BLaER1 treated with 17β-estradiol and CSF1 and Interleukin-3, amounts not matched to agents 10 nM and 100 nM (cell line): ENCODE measurements at regions not wholly inside any gene's neighbourhood (a gene's known extent, or its start where the extent isn't known, plus 50 kb on each side); places are given as distances from the start of the nearest gene placed in this dataset.

Source experiments
- H3K27ac ChIP-seq, 11 experiments: shearing (Covaris generic); formaldehyde crosslinking; 2 replicates each; pipeline ENCODE4 v1.8.1; 2022
- H3K27me3 ChIP-seq, 11 experiments: shearing (Covaris generic); formaldehyde crosslinking; 2 replicates each; pipeline ENCODE4 v1.8.1; 2022
- H3K36me3 ChIP-seq, 11 experiments: shearing (Covaris generic); formaldehyde crosslinking; 2 replicates each; pipeline ENCODE4 v1.8.1; 2022
- H3K4me1 ChIP-seq, 10 experiments: shearing (Covaris generic); formaldehyde crosslinking; 2 replicates each; pipeline ENCODE4 v1.8.1; 2022
- H3K4me2 ChIP-seq, 11 experiments: shearing (Covaris generic); formaldehyde crosslinking; 2 replicates each; pipeline ENCODE4 v1.8.1; 2022
- H3K4me3 ChIP-seq, 10 experiments: shearing (Covaris generic); formaldehyde crosslinking; 2 replicates each; pipeline ENCODE4 v1.8.1; 2022
- H3K9ac ChIP-seq, 11 experiments: shearing (Covaris generic); formaldehyde crosslinking; 2 replicates each; pipeline ENCODE4 v1.8.1; 2022
- H3K9me3 ChIP-seq, 11 experiments: shearing (Covaris generic); formaldehyde crosslinking; replicated peaks in 1 of 11; 2 replicates each; pipeline ENCODE4 v1.8.1; 2022
- H4K20me1 ChIP-seq, 11 experiments: shearing (Covaris generic); formaldehyde crosslinking; 2 replicates each; pipeline ENCODE4 v1.8.1; 2022
- Cebpa-rat ChIP-seq, 11 experiments: shearing (Covaris generic); IDR thresholded peaks; 2 replicates each; pipeline ENCODE4 v1.8.1; 2022

GRCh38 chr7:42747044-42747443, 164.8 kb downstream of the C7orf25 start:
- no peaks in the 10 kb centered on the region for H4K20me1 ChIP-seq
- H3K4me1 ChIP-seq: no peaks in the 10 kb centered on the region
- TF ChIP-seq Cebpa-rat (IDR thresholded peaks at IDR 0.05): no peak
- H3K27ac ChIP-seq: no peak overlapping the region
- no peaks in the 10 kb centered on the region for H3K36me3 ChIP-seq
- no peak overlapping the region for H3K4me3 ChIP-seq
- H3K9ac ChIP-seq: no peak overlapping the region
- peaks cover 0 to 12% (median 9%) of the 10 kb centered on the region in 11 experiments; a peak in 12 of 22 replicates for H3K9me3 ChIP-seq
- no peak overlapping the region for H3K4me2 ChIP-seq
- H3K27me3 ChIP-seq: no peaks in the 10 kb centered on the region

- Histone ChIP-seq H4K20me1 (no peaks in the 10 kb centered on the region), H3K4me2 (no peak overlapping the region), H3K27me3 (no peaks in the 10 kb centered on the region), H3K36me3 (no peaks in the 10 kb centered on the region), H3K4me3 (no peak overlapping the region), H3K9me3 (peaks cover 0 to 11% (median 8%) of the 10 kb centered on the region in 11 experiments; a peak in 10 of 22 replicates), H3K27ac (no peak overlapping the region), H3K4me1 (no peaks in the 10 kb centered on the region), H3K9ac (no peak overlapping the region)
- TF ChIP-seq Cebpa-rat (IDR thresholded peaks at IDR 0.05): no peak
These were observed 165.7 kb downstream of the C7orf25 start for GRCh38 chr7:42746214-42746613.

GRCh38 chr7:42745357-42746059, 166.4 kb downstream of the C7orf25 start:
- TF ChIP-seq Cebpa-rat (IDR thresholded peaks at IDR 0.05): no peak
- Histone ChIP-seq H3K4me2 (no peak overlapping the region), H3K4me1 (no peaks in the 10 kb centered on the region), H3K27ac (no peak overlapping the region), H4K20me1 (no peaks in the 10 kb centered on the region), H3K9ac (no peak overlapping the region), H3K9me3 (peaks cover 0 to 11% (median 8%) of the 10 kb centered on the region in 11 experiments; a peak in 10 of 22 replicates), H3K4me3 (no peak overlapping the region), H3K27me3 (no peaks in the 10 kb centered on the region), H3K36me3 (no peaks in the 10 kb centered on the region)

GRCh38 chr7:42744746-42745145, 167.1 kb downstream of the C7orf25 start:
- Histone ChIP-seq H4K20me1 (no peaks in the 10 kb centered on the region), H3K4me1 (no peaks in the 10 kb centered on the region), H3K36me3 (no peaks in the 10 kb centered on the region), H3K9ac (no peak overlapping the region), H3K27ac (no peak overlapping the region), H3K9me3 (peaks cover 0 to 9% (median 8%) of the 10 kb centered on the region in 11 experiments; a peak in 10 of 22 replicates), H3K4me3 (no peak overlapping the region), H3K4me2 (no peak overlapping the region), H3K27me3 (no peaks in the 10 kb centered on the region)
- TF ChIP-seq Cebpa-rat (IDR thresholded peaks at IDR 0.05): no peak

GRCh38 chr7:42743077-42743858, 168.6 kb downstream of the C7orf25 start:
- H3K4me2 ChIP-seq: no peak overlapping the region

GRCh38 chr7:42742318-42742717, 169.6 kb downstream of the C7orf25 start:
- no peak for TF ChIP-seq Cebpa-rat (IDR thresholded peaks at IDR 0.05)
- no peak overlapping the region for H3K27ac ChIP-seq

More at GRCh38 chr7:42743077-42743858, 168.6 kb downstream of the C7orf25 start:
- H3K27me3 ChIP-seq: no peaks in the 10 kb centered on the region
- H3K36me3 ChIP-seq: no peaks in the 10 kb centered on the region
- H3K9me3 ChIP-seq: no peaks in the 10 kb centered on the region; a peak in 1 of 22 replicates
- no peak overlapping the region for H3K27ac ChIP-seq
- H3K9ac ChIP-seq: no peak overlapping the region
- no peak overlapping the region for H3K4me3 ChIP-seq
- no peaks in the 10 kb centered on the region for H4K20me1 ChIP-seq
- no peak for TF ChIP-seq Cebpa-rat (IDR thresholded peaks at IDR 0.05)
- H3K4me1 ChIP-seq: no peaks in the 10 kb centered on the region

GRCh38 chr7:42740408-42740807, 171.5 kb downstream of the C7orf25 start:
- Histone ChIP-seq H3K27me3 (no peaks in the 10 kb centered on the region), H3K27ac (no peak overlapping the region)

More at GRCh38 chr7:42742318-42742717, 169.6 kb downstream of the C7orf25 start:
- no peaks in the 10 kb centered on the region; a peak in 1 of 22 replicates for H3K9me3 ChIP-seq
- H3K27me3 ChIP-seq: no peaks in the 10 kb centered on the region
- H3K36me3 ChIP-seq: no peaks in the 10 kb centered on the region
- no peak overlapping the region for H3K4me3 ChIP-seq
- H3K9ac ChIP-seq: no peak overlapping the region
- H3K4me2 ChIP-seq: no peak overlapping the region
- H3K4me1 ChIP-seq: no peaks in the 10 kb centered on the region
- no peaks in the 10 kb centered on the region for H4K20me1 ChIP-seq

GRCh38 chr7:42739638-42740037, 172.2 kb downstream of the C7orf25 start:
- no peak overlapping the region for H3K9ac ChIP-seq
- no peaks in the 10 kb centered on the region for H3K4me1 ChIP-seq
- no peaks in the 10 kb centered on the region for H3K36me3 ChIP-seq
- TF ChIP-seq Cebpa-rat (IDR thresholded peaks at IDR 0.05): no peak
- H3K4me3 ChIP-seq: no peak overlapping the region
- H3K4me2 ChIP-seq: no peak overlapping the region
- no peaks in the 10 kb centered on the region; a peak in 2 of 22 replicates for H3K9me3 ChIP-seq
- no peaks in the 10 kb centered on the region for H3K27me3 ChIP-seq
- no peaks in the 10 kb centered on the region for H4K20me1 ChIP-seq
- no peak overlapping the region for H3K27ac ChIP-seq

More at GRCh38 chr7:42740408-42740807, 171.5 kb downstream of the C7orf25 start:
- no peak for TF ChIP-seq Cebpa-rat (IDR thresholded peaks at IDR 0.05)
- Histone ChIP-seq H3K9me3 (no peaks in the 10 kb centered on the region; a peak in 1 of 22 replicates), H3K4me1 (no peaks in the 10 kb centered on the region), H3K9ac (no peak overlapping the region), H3K36me3 (no peaks in the 10 kb centered on the region), H3K4me2 (no peak overlapping the region), H4K20me1 (no peaks in the 10 kb centered on the region), H3K4me3 (no peak overlapping the region)

GRCh38 chr7:42736931-42737330, 174.9 kb downstream of the C7orf25 start:
- no peaks in the 10 kb centered on the region for H4K20me1 ChIP-seq

More at GRCh38 chr7:42736931-42737330, 174.9 kb downstream of the C7orf25 start:
- no peak for TF ChIP-seq Cebpa-rat (IDR thresholded peaks at IDR 0.05)
- H3K27ac ChIP-seq: no peak overlapping the region
- H3K4me3 ChIP-seq: no peak overlapping the region
- no peaks in the 10 kb centered on the region for H3K36me3 ChIP-seq
- H3K4me1 ChIP-seq: peaks cover 0 to 6% (median 4%) of the 10 kb centered on the region in 10 experiments; a peak in 5 of 20 replicates
- no peaks in the 10 kb centered on the region for H3K27me3 ChIP-seq
- no peak overlapping the region for H3K9ac ChIP-seq
- no peak overlapping the region for H3K4me2 ChIP-seq
- no peaks in the 10 kb centered on the region; a peak in 2 of 22 replicates for H3K9me3 ChIP-seq
